Breast epithelium (tissue), 4 donors: ENCODE measurements at regions not wholly inside any gene's neighbourhood (a gene's known extent, or its start where the extent isn't known, plus 50 kb on each side); places are given as distances from the start of the nearest gene placed in this dataset.

ENCODE experiments used
- DNase-seq, 2 donors: peaks; one replicate each; pipeline ENCODE4 v3.0.0-alpha.2; 2019; ENCODE audit warnings: low spot score in 2 of 2
- H3K27ac ChIP-seq, 2 donors: fragments of 200-600 bp; sonication (generic) in 1 of 2; one replicate each; pipeline ENCODE4 v1.5.1; 2016 to 2019; ENCODE audit warnings: mild to moderate bottlenecking in 1 of 2
- H3K27me3 ChIP-seq, 2 donors: fragments of 200-600 bp; sonication (generic) in 1 of 2; one replicate each; pipeline versions ENCODE4 v1.5.1 to v1.6.0; 2017 to 2019; ENCODE audit warnings: control low read depth in 1 of 2, mild to moderate bottlenecking in 1 of 2
- H3K36me3 ChIP-seq: fragments of 200-600 bp; one replicate; pipeline ENCODE4 v1.5.1; 2019
- H3K4me1 ChIP-seq, 2 donors: fragments of 200-600 bp; sonication (generic); one replicate each; pipeline ENCODE4 v1.5.1; 2016 to 2019; ENCODE audit warnings: control low read depth in 1 of 2
- H3K4me3 ChIP-seq, 3 donors: fragments of 200-600 bp; sonication (generic); 1 replicate in 2 of 3; 2 replicates in 1 of 3; pipeline ENCODE4 v1.5.1; 2016 to 2019; ENCODE audit warnings: mild to moderate bottlenecking in 3 of 3, moderate library complexity in 2 of 3
- H3K9me3 ChIP-seq, 2 donors: fragments of 200-600 bp; sonication (generic) in 1 of 2; one replicate each; pipeline ENCODE4 v1.5.1; 2016 to 2019; ENCODE audit warnings: control low read depth in 1 of 2
- CTCF ChIP-seq, 3 donors: fragments of 450-650 bp; IDR thresholded peaks; one replicate each; pipeline ENCODE4 v1.5.1; 2016 to 2017; ENCODE audit warnings: antibody characterized with exemption in 3 of 3, mild to moderate bottlenecking in 3 of 3, moderate library complexity in 3 of 3
- POLR2A ChIP-seq: fragments of 450-650 bp; IDR thresholded peaks from one replicate; pipeline ENCODE4 v1.6.1; 2016; ENCODE audit warnings: antibody characterized with exemption, mild to moderate bottlenecking, moderate library complexity
- POLR2AphosphoS5 ChIP-seq, 3 donors: sonication (generic); formaldehyde crosslinking; IDR thresholded peaks; one replicate each; pipeline ENCODE4 v1.6.1; 2017; ENCODE audit warnings: antibody characterized with exemption in 3 of 3
- intact Hi-C: fragments of 100-400 bp; cut with DNase I; formaldehyde crosslinking; loops from one replicate; pipeline ENCODE4 v1.15.1; 2023; ENCODE audit warnings: low total_unique reads

- DNase-seq: no peak
- H3K36me3 ChIP-seq: no peaks in the 10 kb centered on the region
- no peak for TF ChIP-seq CTCF (IDR thresholded peaks at IDR 0.05)
- TF ChIP-seq POLR2AphosphoS5 (IDR thresholded peaks at IDR 0.05): no peak
- TF ChIP-seq POLR2A: no peak
- H3K4me1 ChIP-seq: no peaks in the 10 kb centered on the region
- no peak overlapping the region for H3K27ac ChIP-seq
- H3K27me3 ChIP-seq: peaks cover 0 to 21% of the 10 kb centered on the region in 2 donors
- peaks cover 6 to 19% of the 10 kb centered on the region in 2 donors for H3K9me3 ChIP-seq
- intact Hi-C loops: no loop called here
- H3K4me3 ChIP-seq: peak overlapping the region in 1 of 3 donors; percentile 35
Observed at GRCh38 chr7:35454575-35455385, 200.9 kb upstream of the TBX20 start.

- Histone ChIP-seq H3K27ac (no peak overlapping the region), H3K4me3 (no peak overlapping the region), H3K9me3 (no peaks in the 10 kb centered on the region), H3K4me1 (no peaks in the 10 kb centered on the region), H3K27me3 (peaks cover 0 to 15% of the 10 kb centered on the region in 2 donors), H3K36me3 (no peaks in the 10 kb centered on the region)
- TF ChIP-seq CTCF (IDR thresholded peaks at IDR 0.05) (no peak), POLR2A (no peak), POLR2AphosphoS5 (IDR thresholded peaks at IDR 0.05) (no peak)
- intact Hi-C loops: no loop called here
- no peak for DNase-seq
Observed at GRCh38 chr7:35450456-35451214, 196.7 kb upstream of the TBX20 start.

- H3K4me1 ChIP-seq: no peaks in the 10 kb centered on the region
- intact Hi-C loops: no loop called here
- H3K9me3 ChIP-seq: no peaks in the 10 kb centered on the region
- DNase-seq: no peak
- no peaks in the 10 kb centered on the region for H3K27me3 ChIP-seq
- TF ChIP-seq CTCF (IDR thresholded peaks at IDR 0.05) (no peak), POLR2AphosphoS5 (IDR thresholded peaks at IDR 0.05) (no peak), POLR2A (no peak)
- H3K36me3 ChIP-seq: no peaks in the 10 kb centered on the region
- H3K27ac ChIP-seq: no peak overlapping the region
- no peak overlapping the region for H3K4me3 ChIP-seq
Observed at GRCh38 chr7:35448486-35448885, 194.6 kb upstream of the TBX20 start.

- no peaks in the 10 kb centered on the region for H3K9me3 ChIP-seq
- H3K4me1 ChIP-seq: no peaks in the 10 kb centered on the region
- H3K27ac ChIP-seq: no peak overlapping the region
- intact Hi-C loops: no loop called here
- H3K27me3 ChIP-seq: no peaks in the 10 kb centered on the region
- no peaks in the 10 kb centered on the region for H3K36me3 ChIP-seq
- no peak for DNase-seq
- no peak overlapping the region for H3K4me3 ChIP-seq
- TF ChIP-seq CTCF (IDR thresholded peaks at IDR 0.05): no peak
- TF ChIP-seq POLR2A: no peak
- TF ChIP-seq POLR2AphosphoS5 (IDR thresholded peaks at IDR 0.05): no peak
Observed at GRCh38 chr7:35446091-35446490, 192.2 kb upstream of the TBX20 start.
